HEK293 (cell line): ENCODE measurements at regions not wholly inside any gene's neighbourhood (a gene's known extent, or its start where the extent isn't known, plus 50 kb on each side); places are given as distances from the start of the nearest gene placed in this dataset.

ENCODE experiments used
- KLF16 ChIP-seq: fragments of 450-650 bp; formaldehyde crosslinking; IDR thresholded peaks from 2 replicates; pipeline ENCODE4 v1.5.1; 2017; ENCODE audit warnings: missing biosample characterization, missing genetic modification characterization
- ZBTB21 ChIP-seq: fragments of 450-650 bp; formaldehyde crosslinking; IDR thresholded peaks from 2 replicates; pipeline ENCODE4 v1.5.1; 2017; ENCODE audit warnings: missing biosample characterization, missing genetic modification characterization
- ZNF202 ChIP-seq: fragments of 450-650 bp; formaldehyde crosslinking; IDR thresholded peaks from 2 replicates; pipeline ENCODE4 v1.5.1; 2016; ENCODE audit warnings: missing biosample characterization, missing genetic modification characterization, borderline replicate concordance
- ZNF302 ChIP-seq: fragments of 450-650 bp; formaldehyde crosslinking; IDR thresholded peaks from 2 replicates; pipeline ENCODE4 v1.5.1; 2016; ENCODE audit warnings: missing biosample characterization, missing genetic modification characterization, low read depth
- ZNF473 ChIP-seq: fragments of 450-650 bp; formaldehyde crosslinking; IDR thresholded peaks from 2 replicates; pipeline ENCODE4 v1.5.1; 2017; ENCODE audit warnings: missing biosample characterization, missing genetic modification characterization
- ZNF558 ChIP-seq: fragments of 450-650 bp; formaldehyde crosslinking; IDR thresholded peaks from 2 replicates; pipeline ENCODE4 v1.5.1; 2016; ENCODE audit warnings: missing biosample characterization, missing genetic modification characterization
- TF ChIP-seq, protein P1 (sequence below): fragments of 450-650 bp; formaldehyde crosslinking; IDR thresholded peaks from 2 replicates; pipeline ENCODE4 v1.5.1; 2016; ENCODE audit warnings: missing biosample characterization, missing genetic modification characterization, low read depth
- TF ChIP-seq, protein P2 (sequence below): fragments of 450-650 bp; formaldehyde crosslinking; IDR thresholded peaks from 2 replicates; pipeline ENCODE4 v1.5.1; 2016; ENCODE audit warnings: missing biosample characterization, missing genetic modification characterization
- TF ChIP-seq, protein P3 (sequence below): fragments of 450-650 bp; IDR thresholded peaks from 2 replicates; pipeline ENCODE4 v1.5.1; 2018; ENCODE audit warnings: missing biosample characterization, mild to moderate bottlenecking, missing genetic modification characterization
- TF ChIP-seq, protein P4 (sequence below): fragments of 450-650 bp; formaldehyde crosslinking; IDR thresholded peaks from 2 replicates; pipeline ENCODE4 v1.5.1; 2016; ENCODE audit warnings: missing biosample characterization, missing genetic modification characterization
- TF ChIP-seq, protein P5 (sequence below): fragments of 450-650 bp; formaldehyde crosslinking; IDR thresholded peaks from 2 replicates; pipeline ENCODE4 v1.5.1; 2016; ENCODE audit warnings: missing biosample characterization, missing genetic modification characterization, low read depth

DNA sequence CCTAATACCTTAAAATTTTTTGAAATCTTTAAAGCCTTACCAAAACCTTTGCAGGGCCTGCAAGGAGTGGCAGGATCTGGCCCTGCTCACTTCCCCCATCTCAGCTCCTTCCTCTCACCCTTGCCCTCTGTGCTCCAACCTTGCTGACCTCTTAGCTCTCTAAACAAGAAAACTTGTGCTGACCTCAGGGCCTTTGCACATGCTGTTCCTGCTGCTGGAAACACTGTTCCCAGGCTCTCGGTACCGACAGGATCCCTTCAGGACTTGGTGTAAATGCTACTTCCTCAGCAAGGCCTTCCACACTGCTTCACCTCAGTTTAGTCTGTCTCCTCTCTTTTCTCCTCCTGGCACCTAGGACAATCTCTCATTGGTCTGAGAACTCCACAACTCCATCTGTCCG is 155.4 kb upstream of the IQSEC1 start:
- no peak for TF ChIP-seq ZNF202 (tag by site-specific recombination)
- TF ChIP-seq, protein P1, sequence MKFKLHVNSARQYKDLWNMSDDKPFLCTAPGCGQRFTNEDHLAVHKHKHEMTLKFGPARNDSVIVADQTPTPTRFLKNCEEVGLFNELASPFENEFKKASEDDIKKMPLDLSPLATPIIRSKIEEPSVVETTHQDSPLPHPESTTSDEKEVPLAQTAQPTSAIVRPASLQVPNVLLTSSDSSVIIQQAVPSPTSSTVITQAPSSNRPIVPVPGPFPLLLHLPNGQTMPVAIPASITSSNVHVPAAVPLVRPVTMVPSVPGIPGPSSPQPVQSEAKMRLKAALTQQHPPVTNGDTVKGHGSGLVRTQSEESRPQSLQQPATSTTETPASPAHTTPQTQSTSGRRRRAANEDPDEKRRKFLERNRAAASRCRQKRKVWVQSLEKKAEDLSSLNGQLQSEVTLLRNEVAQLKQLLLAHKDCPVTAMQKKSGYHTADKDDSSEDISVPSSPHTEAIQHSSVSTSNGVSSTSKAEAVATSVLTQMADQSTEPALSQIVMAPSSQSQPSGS (tag by site-specific recombination) = no peak
- TF ChIP-seq, protein P2, sequence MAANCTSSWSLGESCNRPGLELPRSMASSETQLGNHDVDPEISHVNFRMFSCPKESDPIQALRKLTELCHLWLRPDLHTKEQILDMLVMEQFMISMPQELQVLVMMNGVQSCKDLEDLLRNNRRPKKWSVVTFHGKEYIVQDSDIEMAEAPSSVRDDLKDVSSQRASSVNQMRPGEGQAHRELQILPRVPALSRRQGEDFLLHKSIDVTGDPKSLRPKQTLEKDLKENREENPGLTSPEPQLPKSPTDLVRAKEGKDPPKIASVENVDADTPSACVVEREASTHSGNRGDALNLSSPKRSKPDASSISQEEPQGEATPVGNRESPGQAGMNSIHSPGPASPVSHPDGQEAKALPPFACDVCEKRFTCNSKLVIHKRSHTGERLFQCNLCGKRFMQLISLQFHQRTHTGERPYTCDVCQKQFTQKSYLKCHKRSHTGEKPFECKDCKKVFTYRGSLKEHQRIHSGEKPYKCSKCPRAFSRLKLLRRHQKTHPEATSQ = no peak
- TF ChIP-seq, protein P3, sequence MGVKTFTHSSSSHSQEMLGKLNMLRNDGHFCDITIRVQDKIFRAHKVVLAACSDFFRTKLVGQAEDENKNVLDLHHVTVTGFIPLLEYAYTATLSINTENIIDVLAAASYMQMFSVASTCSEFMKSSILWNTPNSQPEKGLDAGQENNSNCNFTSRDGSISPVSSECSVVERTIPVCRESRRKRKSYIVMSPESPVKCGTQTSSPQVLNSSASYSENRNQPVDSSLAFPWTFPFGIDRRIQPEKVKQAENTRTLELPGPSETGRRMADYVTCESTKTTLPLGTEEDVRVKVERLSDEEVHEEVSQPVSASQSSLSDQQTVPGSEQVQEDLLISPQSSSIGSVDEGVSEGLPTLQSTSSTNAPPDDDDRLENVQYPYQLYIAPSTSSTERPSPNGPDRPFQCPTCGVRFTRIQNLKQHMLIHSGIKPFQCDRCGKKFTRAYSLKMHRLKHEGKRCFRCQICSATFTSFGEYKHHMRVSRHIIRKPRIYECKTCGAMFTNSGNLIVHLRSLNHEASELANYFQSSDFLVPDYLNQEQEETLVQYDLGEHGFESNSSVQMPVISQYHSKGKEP (tag by site-specific recombination) = no peak
- no peak for TF ChIP-seq ZNF473 (tag by site-specific recombination)
- no peak for TF ChIP-seq KLF16 (tag by site-specific recombination)
- TF ChIP-seq, protein P4, sequence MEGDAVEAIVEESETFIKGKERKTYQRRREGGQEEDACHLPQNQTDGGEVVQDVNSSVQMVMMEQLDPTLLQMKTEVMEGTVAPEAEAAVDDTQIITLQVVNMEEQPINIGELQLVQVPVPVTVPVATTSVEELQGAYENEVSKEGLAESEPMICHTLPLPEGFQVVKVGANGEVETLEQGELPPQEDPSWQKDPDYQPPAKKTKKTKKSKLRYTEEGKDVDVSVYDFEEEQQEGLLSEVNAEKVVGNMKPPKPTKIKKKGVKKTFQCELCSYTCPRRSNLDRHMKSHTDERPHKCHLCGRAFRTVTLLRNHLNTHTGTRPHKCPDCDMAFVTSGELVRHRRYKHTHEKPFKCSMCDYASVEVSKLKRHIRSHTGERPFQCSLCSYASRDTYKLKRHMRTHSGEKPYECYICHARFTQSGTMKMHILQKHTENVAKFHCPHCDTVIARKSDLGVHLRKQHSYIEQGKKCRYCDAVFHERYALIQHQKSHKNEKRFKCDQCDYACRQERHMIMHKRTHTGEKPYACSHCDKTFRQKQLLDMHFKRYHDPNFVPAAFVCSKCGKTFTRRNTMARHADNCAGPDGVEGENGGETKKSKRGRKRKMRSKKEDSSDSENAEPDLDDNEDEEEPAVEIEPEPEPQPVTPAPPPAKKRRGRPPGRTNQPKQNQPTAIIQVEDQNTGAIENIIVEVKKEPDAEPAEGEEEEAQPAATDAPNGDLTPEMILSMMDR (tag by site-specific recombination) = no peak
- no peak for TF ChIP-seq ZBTB21
- TF ChIP-seq ZNF558 = no peak
- TF ChIP-seq, protein P5, sequence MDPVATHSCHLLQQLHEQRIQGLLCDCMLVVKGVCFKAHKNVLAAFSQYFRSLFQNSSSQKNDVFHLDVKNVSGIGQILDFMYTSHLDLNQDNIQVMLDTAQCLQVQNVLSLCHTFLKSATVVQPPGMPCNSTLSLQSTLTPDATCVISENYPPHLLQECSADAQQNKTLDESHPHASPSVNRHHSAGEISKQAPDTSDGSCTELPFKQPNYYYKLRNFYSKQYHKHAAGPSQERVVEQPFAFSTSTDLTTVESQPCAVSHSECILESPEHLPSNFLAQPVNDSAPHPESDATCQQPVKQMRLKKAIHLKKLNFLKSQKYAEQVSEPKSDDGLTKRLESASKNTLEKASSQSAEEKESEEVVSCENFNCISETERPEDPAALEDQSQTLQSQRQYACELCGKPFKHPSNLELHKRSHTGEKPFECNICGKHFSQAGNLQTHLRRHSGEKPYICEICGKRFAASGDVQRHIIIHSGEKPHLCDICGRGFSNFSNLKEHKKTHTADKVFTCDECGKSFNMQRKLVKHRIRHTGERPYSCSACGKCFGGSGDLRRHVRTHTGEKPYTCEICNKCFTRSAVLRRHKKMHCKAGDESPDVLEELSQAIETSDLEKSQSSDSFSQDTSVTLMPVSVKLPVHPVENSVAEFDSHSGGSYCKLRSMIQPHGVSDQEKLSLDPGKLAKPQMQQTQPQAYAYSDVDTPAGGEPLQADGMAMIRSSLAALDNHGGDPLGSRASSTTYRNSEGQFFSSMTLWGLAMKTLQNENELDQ (tag by site-specific recombination) = no peak
- no peak for TF ChIP-seq ZNF302 (tag by site-specific recombination)
